ENCODE measurements at regions not wholly inside any gene's neighbourhood (a gene's known extent, or its start where the extent isn't known, plus 50 kb on each side); places are given as distances from the start of the nearest gene placed in this dataset.

GRCh38 chr12:13887779-13888388 is 93.5 kb downstream of the GRIN2B start:
- H3K4me3 ChIP-seq (ENCODE audit: low read length): no peak overlapping the region
- H3K4me3 Mint-ChIP-seq: no peak overlapping the region
- no peak for DNase-seq
- H3K27ac ChIP-seq (ENCODE audit: low read length): no peak overlapping the region
- intact Hi-C loops (cut with micrococcal nuclease): no loop called here
- no peaks in the 10 kb centered on the region for H3K27me3 ChIP-seq (ENCODE audit: control insufficient read depth, insufficient read depth, low read length)
- no peaks in the 10 kb centered on the region for H3K9me3 Mint-ChIP-seq
- H3K4me1 Mint-ChIP-seq: no peaks in the 10 kb centered on the region
- no peaks in the 10 kb centered on the region for H3K36me3 Mint-ChIP-seq
- TF ChIP-seq, protein P1, sequence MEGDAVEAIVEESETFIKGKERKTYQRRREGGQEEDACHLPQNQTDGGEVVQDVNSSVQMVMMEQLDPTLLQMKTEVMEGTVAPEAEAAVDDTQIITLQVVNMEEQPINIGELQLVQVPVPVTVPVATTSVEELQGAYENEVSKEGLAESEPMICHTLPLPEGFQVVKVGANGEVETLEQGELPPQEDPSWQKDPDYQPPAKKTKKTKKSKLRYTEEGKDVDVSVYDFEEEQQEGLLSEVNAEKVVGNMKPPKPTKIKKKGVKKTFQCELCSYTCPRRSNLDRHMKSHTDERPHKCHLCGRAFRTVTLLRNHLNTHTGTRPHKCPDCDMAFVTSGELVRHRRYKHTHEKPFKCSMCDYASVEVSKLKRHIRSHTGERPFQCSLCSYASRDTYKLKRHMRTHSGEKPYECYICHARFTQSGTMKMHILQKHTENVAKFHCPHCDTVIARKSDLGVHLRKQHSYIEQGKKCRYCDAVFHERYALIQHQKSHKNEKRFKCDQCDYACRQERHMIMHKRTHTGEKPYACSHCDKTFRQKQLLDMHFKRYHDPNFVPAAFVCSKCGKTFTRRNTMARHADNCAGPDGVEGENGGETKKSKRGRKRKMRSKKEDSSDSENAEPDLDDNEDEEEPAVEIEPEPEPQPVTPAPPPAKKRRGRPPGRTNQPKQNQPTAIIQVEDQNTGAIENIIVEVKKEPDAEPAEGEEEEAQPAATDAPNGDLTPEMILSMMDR (IDR thresholded peaks at IDR 0.05): no peak
- 91% methylated on average over 4 of the region's 8 CpGs for WGBS (ENCODE audit: insufficient coverage)
- H3K27me3 Mint-ChIP-seq (ENCODE audit: low read depth in 2 of 2): peaks cover 0 to 6% of the 10 kb centered on the region in 2 donors
- H3K36me3 ChIP-seq (ENCODE audit: control insufficient read depth, insufficient read depth, low read length): no peaks in the 10 kb centered on the region
- H3K27ac Mint-ChIP-seq: no peak overlapping the region
- no peaks in the 10 kb centered on the region for H3K4me1 ChIP-seq (ENCODE audit: control insufficient read depth, insufficient read depth, low read length)
- no peaks in the 10 kb centered on the region for H3K9me3 ChIP-seq (ENCODE audit: control insufficient read depth, insufficient read depth, low read length)
- no peak for ATAC-seq

DNA sequence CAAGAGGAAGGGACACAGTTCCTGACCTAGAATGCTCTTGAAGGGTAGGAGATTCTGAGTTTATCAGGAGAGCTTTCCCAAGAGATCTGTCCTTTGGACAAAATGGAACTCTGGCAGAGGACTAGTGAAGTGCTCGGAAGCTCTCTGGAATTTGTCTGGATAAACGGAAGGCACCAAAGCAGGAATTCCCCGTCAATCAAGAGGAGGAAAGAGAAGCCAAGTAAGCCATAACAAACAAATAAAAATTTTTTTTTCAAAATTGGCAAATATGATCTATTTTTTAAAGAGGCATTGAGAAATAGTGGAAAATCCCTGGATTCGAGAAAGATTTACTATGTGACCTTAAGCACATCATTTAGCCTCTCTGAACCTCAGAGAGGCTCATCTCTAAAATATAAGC is 99.2 kb downstream of the GRIN2B start:
- Mint-ChIP-seq H3K4me1 (no peaks in the 10 kb centered on the region), H3K27me3 (ENCODE audit: low read depth in 2 of 2) (peaks cover 0 to 6% of the 10 kb centered on the region in 2 donors), H3K27ac (no peak overlapping the region), H3K9me3 (no peaks in the 10 kb centered on the region), H3K4me3 (no peak overlapping the region), H3K36me3 (no peaks in the 10 kb centered on the region)
- DNase-seq (no peak), ATAC-seq (no peak)
- Histone ChIP-seq H3K36me3 (ENCODE audit: control insufficient read depth, insufficient read depth, low read length) (no peaks in the 10 kb centered on the region), H3K4me3 (ENCODE audit: low read length) (no peak overlapping the region), H3K9me3 (ENCODE audit: control insufficient read depth, insufficient read depth, low read length) (no peaks in the 10 kb centered on the region), H3K4me1 (ENCODE audit: control insufficient read depth, insufficient read depth, low read length) (no peaks in the 10 kb centered on the region), H3K27ac (ENCODE audit: low read length) (no peak overlapping the region), H3K27me3 (ENCODE audit: control insufficient read depth, insufficient read depth, low read length) (no peaks in the 10 kb centered on the region)
- 84% methylated on average over 3 of the region's 4 CpGs for WGBS (ENCODE audit: insufficient coverage)
- intact Hi-C loops (cut with micrococcal nuclease): no loop called here
- TF ChIP-seq, protein P1 (IDR thresholded peaks at IDR 0.05): no peak

- H3K4me3 ChIP-seq (ENCODE audit: low read length): no peak overlapping the region
- Mint-ChIP-seq H3K27me3 (ENCODE audit: low read depth in 2 of 2) (peaks cover 0 to 4% of the 10 kb centered on the region in 2 donors), H3K36me3 (no peaks in the 10 kb centered on the region), H3K9me3 (no peaks in the 10 kb centered on the region), H3K27ac (no peak overlapping the region), H3K4me3 (no peak overlapping the region), H3K4me1 (no peaks in the 10 kb centered on the region)
- intact Hi-C loops (cut with micrococcal nuclease): no loop called here
- no peak overlapping the region for H3K27ac ChIP-seq (ENCODE audit: low read length)
- no peaks in the 10 kb centered on the region for H3K4me1 ChIP-seq (ENCODE audit: control insufficient read depth, insufficient read depth, low read length)
- H3K36me3 ChIP-seq (ENCODE audit: control insufficient read depth, insufficient read depth, low read length): no peaks in the 10 kb centered on the region
- TF ChIP-seq, protein P1 (IDR thresholded peaks at IDR 0.05): no peak
- DNase-seq (no peak), ATAC-seq (no peak)
- 67% methylated on average over 4 of the region's 4 CpGs for WGBS (ENCODE audit: insufficient coverage)
- H3K9me3 ChIP-seq (ENCODE audit: control insufficient read depth, insufficient read depth, low read length): no peaks in the 10 kb centered on the region
- H3K27me3 ChIP-seq (ENCODE audit: control insufficient read depth, insufficient read depth, low read length): no peaks in the 10 kb centered on the region
Observed at GRCh38 chr12:13880613-13881012, 100.8 kb downstream of the GRIN2B start.

DNA sequence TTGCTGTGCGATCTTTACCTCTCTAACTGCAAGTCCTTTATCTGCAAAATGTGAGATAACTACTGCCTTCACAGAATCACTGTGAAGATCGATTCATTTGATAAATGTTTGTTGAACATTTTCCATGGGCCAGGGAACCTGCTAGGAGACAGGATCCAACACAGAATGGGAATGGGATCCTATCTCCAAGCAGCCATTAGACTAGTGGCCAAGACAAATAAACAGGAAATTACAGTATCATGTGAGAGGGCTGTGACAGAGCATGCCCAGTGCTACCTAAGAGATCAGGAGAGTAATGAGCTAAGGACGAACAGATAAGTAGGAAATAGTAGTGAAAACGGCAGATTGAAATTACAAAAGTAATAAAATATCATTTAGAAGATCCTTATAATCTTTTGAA is 105.7 kb downstream of the GRIN2B start:
- no peaks in the 10 kb centered on the region for H3K4me1 ChIP-seq (ENCODE audit: control insufficient read depth, insufficient read depth, low read length)
- intact Hi-C loops (cut with micrococcal nuclease): no loop called here

More for the DNA sequence above, 105.7 kb downstream of the GRIN2B start:
- TF ChIP-seq, protein P1 (IDR thresholded peaks at IDR 0.05): no peak
- Mint-ChIP-seq H3K27ac (no peak overlapping the region), H3K36me3 (no peaks in the 10 kb centered on the region), H3K27me3 (ENCODE audit: low read depth in 2 of 2) (peaks cover 2 to 4% of the 10 kb centered on the region in 2 donors), H3K4me1 (no peaks in the 10 kb centered on the region), H3K9me3 (no peaks in the 10 kb centered on the region), H3K4me3 (no peak overlapping the region)
- no peak for ATAC-seq
- no peaks in the 10 kb centered on the region for H3K36me3 ChIP-seq (ENCODE audit: control insufficient read depth, insufficient read depth, low read length)
- H3K9me3 ChIP-seq (ENCODE audit: control insufficient read depth, insufficient read depth, low read length): no peaks in the 10 kb centered on the region
- DNase-seq: no peak
- H3K4me3 ChIP-seq (ENCODE audit: low read length): no peak overlapping the region
- H3K27me3 ChIP-seq (ENCODE audit: control insufficient read depth, insufficient read depth, low read length): no peaks in the 10 kb centered on the region
- no peak overlapping the region for H3K27ac ChIP-seq (ENCODE audit: low read length)
- 96% methylated on average over 3 of the region's 4 CpGs for WGBS (ENCODE audit: insufficient coverage)
